Liver (tissue), 2 donors: ENCODE measurements at regions not wholly inside any gene's neighbourhood (a gene's known extent, or its start where the extent isn't known, plus 50 kb on each side); places are given as distances from the start of the nearest gene placed in this dataset.

Source experiments
- HNF4G ChIP-seq: IDR thresholded peaks from 2 replicates; pipeline ENCODE4 v1.6.1; 2016; ENCODE audit warnings: antibody characterized with exemption
- TF ChIP-seq, protein P1 (sequence below): IDR thresholded peaks from 2 replicates; pipeline ENCODE4 v1.6.1; 2016; ENCODE audit warnings: antibody characterized with exemption
- donor health status: healthy.

GRCh38 chr9:81244631-81245030, 444.7 kb downstream of the TLE1 start:
- TF ChIP-seq HNF4G, result no peak
- TF ChIP-seq, protein P1, sequence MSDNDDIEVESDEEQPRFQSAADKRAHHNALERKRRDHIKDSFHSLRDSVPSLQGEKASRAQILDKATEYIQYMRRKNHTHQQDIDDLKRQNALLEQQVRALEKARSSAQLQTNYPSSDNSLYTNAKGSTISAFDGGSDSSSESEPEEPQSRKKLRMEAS, result no peak
